GM19395 (cell line): ENCODE measurements at regions not wholly inside any gene's neighbourhood (a gene's known extent, or its start where the extent isn't known, plus 50 kb on each side); places are given as distances from the start of the nearest gene placed in this dataset.

ENCODE experiments used
- ATAC-seq: cut with Tn5 transposase; IDR thresholded peaks from one replicate; pipeline ENCODE4 v1.9.1; 2021; ENCODE audit warnings: mild to moderate bottlenecking, moderate library complexity; ENCODE audit not compliant: unreplicated experiment

DNA sequence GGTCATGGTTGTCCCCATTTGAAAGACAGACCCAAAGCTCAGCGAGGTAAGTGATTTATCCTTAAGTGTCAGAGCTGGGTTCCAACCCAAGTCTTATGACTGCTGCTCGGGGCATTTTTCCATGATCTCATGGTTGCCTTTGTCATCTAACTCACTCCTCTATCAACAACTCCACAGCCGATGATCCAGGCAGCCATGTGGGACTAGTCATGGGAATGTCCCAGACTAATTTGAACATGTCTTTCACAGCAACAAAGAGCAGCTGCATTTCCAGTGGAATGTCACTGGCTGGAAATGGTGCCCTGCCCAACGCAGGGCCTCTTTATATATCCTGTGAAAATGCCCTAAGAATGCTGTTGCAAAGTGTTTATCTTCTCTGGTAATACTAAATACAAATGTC lies 284.8 kb upstream of the PPARGC1A start:
- ATAC-seq: no peak

GRCh38 chr4:24172406-24172805 lies 282.6 kb upstream of the PPARGC1A start:
- ATAC-seq: no peak

DNA sequence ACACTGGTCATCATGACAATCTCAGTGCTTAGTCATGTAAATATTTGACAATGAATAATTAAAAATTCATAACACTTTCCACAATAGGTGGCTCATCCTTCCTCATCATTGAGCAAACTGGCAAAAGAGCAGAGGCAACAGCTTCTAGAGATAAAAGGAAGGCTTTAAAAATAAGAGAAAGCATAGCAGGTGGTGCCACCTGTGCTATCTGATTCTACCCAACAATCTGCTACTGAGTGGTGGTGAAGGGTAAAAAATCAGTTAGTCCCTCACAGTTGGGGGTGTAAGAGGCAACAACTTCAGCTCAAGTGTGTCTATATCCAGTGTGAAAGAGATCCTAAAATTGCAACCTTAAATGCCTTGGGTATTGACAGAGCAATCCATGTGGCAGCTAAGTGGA lies 280.1 kb upstream of the PPARGC1A start:
- ATAC-seq: no peak

- no peak for ATAC-seq
Observed at GRCh38 chr4:24168658-24169057, 278.8 kb upstream of the PPARGC1A start.

DNA sequence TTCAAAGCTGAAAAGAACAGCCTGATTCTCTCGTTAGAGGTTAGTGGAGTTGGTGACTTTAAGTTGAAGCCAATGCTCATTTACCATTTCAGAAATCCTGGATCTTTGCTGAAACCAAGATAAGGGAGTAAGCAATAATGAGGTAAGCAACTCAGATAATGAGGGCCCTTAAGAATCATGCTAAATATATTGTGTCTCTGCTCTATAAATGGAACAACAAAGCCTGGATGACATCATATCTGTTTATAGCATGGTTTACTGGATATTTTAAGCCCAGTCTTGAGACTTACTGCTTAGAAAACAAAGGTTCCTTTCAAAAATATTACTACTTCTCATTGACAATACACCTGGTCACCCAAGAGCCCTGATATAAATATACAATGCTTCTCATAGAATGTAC lies 276.7 kb upstream of the PPARGC1A start:
- no peak for ATAC-seq

- ATAC-seq: no peak
Observed at GRCh38 chr4:24164797-24165196, 274.9 kb upstream of the PPARGC1A start.

GRCh38 chr4:24164054-24164693 lies 274.3 kb upstream of the PPARGC1A start:
- no peak for ATAC-seq

DNA sequence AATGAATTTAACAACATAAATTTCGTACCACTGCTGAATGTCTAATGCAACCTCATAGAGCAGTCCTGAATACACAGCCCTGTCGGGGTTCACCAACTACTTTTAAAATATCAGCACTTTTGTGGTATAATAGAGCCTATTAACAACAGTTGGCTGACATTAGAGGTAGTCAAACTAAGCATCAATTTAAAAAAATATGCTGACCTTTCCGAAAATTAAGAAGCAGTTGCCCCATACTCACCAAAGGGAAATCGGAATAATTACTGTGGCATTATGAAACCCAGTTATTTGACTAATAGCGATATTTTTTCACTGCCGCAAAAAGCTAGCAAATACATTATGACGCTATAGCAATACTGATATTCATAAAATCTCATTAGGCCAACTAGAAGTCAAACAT lies 273.5 kb upstream of the PPARGC1A start:
- no peak for ATAC-seq

DNA sequence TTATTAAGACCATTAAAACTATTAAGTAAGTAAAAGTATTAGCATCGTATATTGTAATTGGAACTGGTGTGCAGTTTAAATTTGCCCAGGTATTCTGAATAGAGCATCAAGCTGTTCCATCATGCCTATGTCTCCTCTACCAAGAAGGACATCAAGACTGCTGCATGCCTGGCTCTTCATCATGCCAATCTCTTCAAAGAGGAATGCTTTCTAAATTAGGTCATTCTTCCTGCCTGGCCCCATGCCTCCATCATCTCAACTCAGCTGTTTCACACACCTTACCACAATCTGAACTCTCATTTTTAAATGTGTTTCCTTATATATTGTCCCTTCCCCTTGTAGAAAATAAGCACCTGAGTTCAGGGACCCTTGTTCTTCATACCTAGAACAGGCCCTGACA lies 270.5 kb upstream of the PPARGC1A start:
- no peak for ATAC-seq

DNA sequence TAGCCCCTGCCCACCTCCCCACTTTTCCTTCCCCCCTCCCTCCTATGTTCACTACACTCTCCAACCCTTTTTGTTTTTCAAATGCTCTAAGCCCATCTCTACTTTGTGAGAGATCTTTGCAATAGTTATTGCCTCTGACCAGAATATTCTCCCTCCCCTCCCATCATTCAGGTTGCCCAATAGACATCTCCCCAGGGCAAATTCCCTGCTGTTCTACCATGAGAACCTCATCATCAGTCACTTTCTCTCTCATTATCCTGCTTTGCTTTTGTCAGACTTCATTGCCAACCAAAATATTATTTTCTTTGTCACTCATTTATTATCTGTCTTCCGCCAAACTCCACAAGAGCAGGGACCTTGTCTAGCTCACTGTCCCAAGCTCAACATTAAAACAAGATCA lies 268.2 kb upstream of the PPARGC1A start:
- ATAC-seq: no peak

DNA sequence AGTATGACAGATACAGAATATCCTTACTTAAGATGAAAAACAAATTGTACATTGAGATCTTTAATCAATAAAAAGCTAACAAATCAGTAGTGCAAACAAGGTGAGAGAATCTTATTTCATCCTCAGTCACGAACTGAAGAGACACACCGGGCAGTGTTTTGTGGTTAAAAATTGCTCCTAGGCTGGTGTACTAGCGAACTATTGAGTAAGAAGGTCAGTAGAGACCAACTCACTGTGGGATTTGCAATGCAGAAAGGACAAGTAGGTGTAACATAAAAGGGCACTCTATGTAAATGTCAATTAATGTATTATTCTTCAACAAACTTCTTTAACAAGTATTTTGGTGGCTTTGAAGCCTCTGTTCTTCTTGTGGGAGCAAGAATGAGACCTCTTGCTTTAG lies 260.2 kb upstream of the PPARGC1A start:
- ATAC-seq: no peak

GRCh38 chr4:24146127-24146526 lies 256.3 kb upstream of the PPARGC1A start:
- no peak for ATAC-seq

DNA sequence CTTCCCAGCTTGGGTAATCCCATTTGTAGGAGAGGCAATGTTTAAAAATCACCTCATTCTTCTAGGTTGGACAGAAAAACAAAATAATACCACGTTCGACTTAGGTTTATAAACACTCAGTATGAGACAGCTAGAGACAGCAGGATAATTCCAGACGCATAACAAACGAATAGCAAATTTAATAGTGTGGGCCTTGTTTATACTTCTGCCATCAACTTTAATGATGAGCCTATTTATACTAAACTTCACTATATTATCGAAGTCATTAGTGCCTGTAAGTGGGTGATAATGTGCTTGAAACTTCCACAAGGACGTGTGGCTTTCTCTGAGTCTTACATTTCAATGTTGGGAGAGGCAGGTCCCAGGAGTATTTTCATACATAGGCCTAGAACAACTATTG lies 255.7 kb upstream of the PPARGC1A start:
- ATAC-seq: no peak

- no peak for ATAC-seq
Observed at GRCh38 chr4:24144381-24144780, 254.5 kb upstream of the PPARGC1A start.

- no peak for ATAC-seq
Observed at GRCh38 chr4:24143741-24144140, 253.9 kb upstream of the PPARGC1A start.

GRCh38 chr4:24141836-24142235 lies 252.0 kb upstream of the PPARGC1A start:
- no peak for ATAC-seq

- no peak for ATAC-seq
Observed at GRCh38 chr4:24140892-24141291, 251.0 kb upstream of the PPARGC1A start.

- ATAC-seq: no peak
Observed at GRCh38 chr4:24137671-24138601, 248.1 kb upstream of the PPARGC1A start.

GRCh38 chr4:24131954-24132673 lies 242.3 kb upstream of the PPARGC1A start:
- ATAC-seq: no peak

- no peak for ATAC-seq
Observed at GRCh38 chr4:24130637-24131036, 240.8 kb upstream of the PPARGC1A start.

GRCh38 chr4:24126776-24127175 lies 236.9 kb upstream of the PPARGC1A start:
- no peak for ATAC-seq
